Activated CD4-positive, alpha-beta T cell treated with anti-CD3 and anti-CD28 coated beads for 36 hours (primary cell): ENCODE measurements at regions not wholly inside any gene's neighbourhood (a gene's known extent, or its start where the extent isn't known, plus 50 kb on each side); places are given as distances from the start of the nearest gene placed in this dataset.
"Not testable (repeated sequence)": the region's sequence is repeated elsewhere in the genome, so short reads cannot be mapped to it uniquely, and the experiment has no call there.

ENCODE experiments used
- ATAC-seq: fragments of 200-7000 bp; cut with Tn5 transposase; one replicate; pipeline ENCODE4 v1.10.0; 2021; ENCODE audit warnings: mild to moderate bottlenecking, moderate library complexity
- CTCF ChIA-PET: fragments of 350-600 bp; sonication (Branson Sonifier 250); formaldehyde crosslinking; loops from one replicate; lab custom pipeline; 2021; ENCODE audit warnings: antibody characterized with exemption; lab: Charles Lee
- POLR2A ChIA-PET: fragments of 350-600 bp; sonication (Branson Sonifier 250); formaldehyde crosslinking; loops from one replicate; lab custom pipeline; 2021; ENCODE audit warnings: antibody characterized with exemption, inconsistent platforms; lab: Charles Lee
- DNase-seq: peaks from one replicate; pipeline ENCODE4 v3.0.0-alpha.2; 2020
- H3K27ac Mint-ChIP-seq: one replicate; pipeline ENCODE4 v1.8.0; 2021; ENCODE audit warnings: mixed read lengths
- H3K27me3 Mint-ChIP-seq: one replicate; pipeline ENCODE4 v1.8.0; 2021; ENCODE audit warnings: mixed read lengths
- H3K36me3 Mint-ChIP-seq: one replicate; pipeline ENCODE4 v1.8.0; 2021; ENCODE audit warnings: low read depth, mixed read lengths
- H3K4me1 Mint-ChIP-seq: one replicate; pipeline ENCODE4 v1.8.0; 2021; ENCODE audit warnings: mixed read lengths
- H3K4me3 Mint-ChIP-seq: one replicate; pipeline ENCODE4 v1.8.0; 2021; ENCODE audit warnings: mild to moderate bottlenecking, moderate library complexity, mixed read lengths
- H3K9me3 Mint-ChIP-seq: one replicate; pipeline ENCODE4 v1.8.0; 2021; ENCODE audit warnings: low read depth, mixed read lengths
- intact Hi-C, 2 experiments: fragments of 100-400 bp; cut with DNase I in 1 of 2; cut with micrococcal nuclease in 1 of 2; formaldehyde crosslinking; loops; one replicate each; pipeline versions ENCODE4 v1.14.2 to v1.15.1; 2022 to 2024; cut with DNase I, micrococcal nuclease

- peaks cover 39% of the 10 kb centered on the region for H3K4me1 Mint-ChIP-seq
- no peak for ATAC-seq
- H3K36me3 Mint-ChIP-seq = no peaks in the 10 kb centered on the region
- CTCF ChIA-PET = no interaction called here
- no peaks in the 10 kb centered on the region for H3K27me3 Mint-ChIP-seq
- no peak overlapping the region for H3K27ac Mint-ChIP-seq
- POLR2A ChIA-PET = no interaction called here
- no peak overlapping the region for H3K4me3 Mint-ChIP-seq
- peaks cover 1% of the 10 kb centered on the region for H3K9me3 Mint-ChIP-seq
- no peak for DNase-seq
- intact Hi-C loops = loop anchor here in 1 of 2 experiments (5.0 to 10.0 kb wide), 2 partner anchors 407 to 509 kb away; partner anchors contain the start of gene WDR1
These were observed 164.1 kb downstream of the DEFB131A start for GRCh38 chr4:9608300-9608699.

- intact Hi-C loops, H3K4me3 Mint-ChIP-seq, H3K9me3 Mint-ChIP-seq, H3K36me3 Mint-ChIP-seq, DNase-seq, POLR2A ChIA-PET, H3K27me3 Mint-ChIP-seq, CTCF ChIA-PET, ATAC-seq, H3K27ac Mint-ChIP-seq: not testable (repeated sequence)
- H3K4me1 Mint-ChIP-seq = peaks cover 20% of the 10 kb centered on the region
These were observed 166.1 kb downstream of the DEFB131A start for GRCh38 chr4:9610321-9610720.

- DNase-seq (no peak), ATAC-seq (no peak)
- no peak overlapping the region for H3K27ac Mint-ChIP-seq
- ChIA-PET CTCF (no interaction called here), POLR2A (no interaction called here)
- peaks cover 1% of the 10 kb centered on the region for H3K9me3 Mint-ChIP-seq
- intact Hi-C loops = no loop called here
- peaks cover 12% of the 10 kb centered on the region for H3K4me1 Mint-ChIP-seq
- H3K36me3 Mint-ChIP-seq = no peaks in the 10 kb centered on the region
- H3K27me3 Mint-ChIP-seq = no peaks in the 10 kb centered on the region
- H3K4me3 Mint-ChIP-seq = no peak overlapping the region
These were observed 166.9 kb downstream of the DEFB131A start for GRCh38 chr4:9611101-9611500.

GRCh38 chr4:9636411-9636810, 145.0 kb upstream of the DRD5 start:
- H3K27ac Mint-ChIP-seq, H3K27me3 Mint-ChIP-seq, ATAC-seq, H3K4me3 Mint-ChIP-seq, H3K36me3 Mint-ChIP-seq, DNase-seq, H3K4me1 Mint-ChIP-seq, CTCF ChIA-PET, intact Hi-C loops, H3K9me3 Mint-ChIP-seq: not testable (repeated sequence)
- POLR2A ChIA-PET = interaction anchor here (0.6 kb wide), 1 partner anchor 483 kb away, joined by 3 read pairs; no protein-coding TSS in a partner anchor

- H3K4me3 Mint-ChIP-seq, H3K4me1 Mint-ChIP-seq, CTCF ChIA-PET, POLR2A ChIA-PET, H3K9me3 Mint-ChIP-seq, H3K36me3 Mint-ChIP-seq, H3K27me3 Mint-ChIP-seq, H3K27ac Mint-ChIP-seq, ATAC-seq: not testable (repeated sequence)
- intact Hi-C loops = loop anchor here (1.0 kb wide), 1 partner anchor 127 kb away; no protein-coding TSS in a partner anchor
- DNase-seq = peak; percentile 31
These were observed 121.8 kb upstream of the DRD5 start for GRCh38 chr4:9659678-9660077.

- DNase-seq, H3K4me3 Mint-ChIP-seq, intact Hi-C loops, H3K36me3 Mint-ChIP-seq, ATAC-seq, CTCF ChIA-PET, POLR2A ChIA-PET, H3K27ac Mint-ChIP-seq, H3K4me1 Mint-ChIP-seq, H3K9me3 Mint-ChIP-seq, H3K27me3 Mint-ChIP-seq: not testable (repeated sequence)
These were observed 120.5 kb upstream of the DRD5 start for GRCh38 chr4:9660955-9661354.

- H3K36me3 Mint-ChIP-seq, H3K27ac Mint-ChIP-seq, H3K4me3 Mint-ChIP-seq, H3K9me3 Mint-ChIP-seq, H3K27me3 Mint-ChIP-seq, intact Hi-C loops, CTCF ChIA-PET, POLR2A ChIA-PET, DNase-seq, H3K4me1 Mint-ChIP-seq, ATAC-seq: not testable (repeated sequence)
These were observed 110.7 kb upstream of the DRD5 start for GRCh38 chr4:9670725-9671124.

GRCh38 chr4:9677357-9677756, 104.1 kb upstream of the DRD5 start:
- H3K9me3 Mint-ChIP-seq, H3K27me3 Mint-ChIP-seq, ATAC-seq, H3K4me1 Mint-ChIP-seq, DNase-seq, intact Hi-C loops, H3K36me3 Mint-ChIP-seq, POLR2A ChIA-PET, CTCF ChIA-PET, H3K4me3 Mint-ChIP-seq, H3K27ac Mint-ChIP-seq: not testable (repeated sequence)

GRCh38 chr4:9679704-9680478, 101.5 kb upstream of the DRD5 start:
- ATAC-seq = no peak
- ChIA-PET POLR2A (no interaction called here), CTCF (interaction anchor here (0.9 kb wide), 1 partner anchor 12 kb away, joined by 3 read pairs; no protein-coding TSS in a partner anchor)
- no peaks in the 10 kb centered on the region for H3K27me3 Mint-ChIP-seq
- no peak overlapping the region for H3K4me3 Mint-ChIP-seq
- no peaks in the 10 kb centered on the region for H3K9me3 Mint-ChIP-seq
- H3K4me1 Mint-ChIP-seq = no peaks in the 10 kb centered on the region
- DNase-seq = no peak
- intact Hi-C loops = no loop called here
- no peak overlapping the region for H3K27ac Mint-ChIP-seq
- H3K36me3 Mint-ChIP-seq = no peaks in the 10 kb centered on the region

- DNase-seq, H3K4me3 Mint-ChIP-seq, POLR2A ChIA-PET, H3K9me3 Mint-ChIP-seq, CTCF ChIA-PET, H3K27me3 Mint-ChIP-seq, H3K27ac Mint-ChIP-seq, ATAC-seq, intact Hi-C loops, H3K36me3 Mint-ChIP-seq, H3K4me1 Mint-ChIP-seq: not testable (repeated sequence)
These were observed 98.3 kb upstream of the DRD5 start for GRCh38 chr4:9683174-9683573.

- H3K36me3 Mint-ChIP-seq, H3K27ac Mint-ChIP-seq, ATAC-seq, CTCF ChIA-PET, H3K4me3 Mint-ChIP-seq, DNase-seq, POLR2A ChIA-PET, H3K4me1 Mint-ChIP-seq, intact Hi-C loops, H3K27me3 Mint-ChIP-seq, H3K9me3 Mint-ChIP-seq: not testable (repeated sequence)
These were observed 96.4 kb upstream of the DRD5 start for GRCh38 chr4:9685016-9685415.

GRCh38 chr4:9685692-9686091, 95.7 kb upstream of the DRD5 start:
- H3K4me1 Mint-ChIP-seq = peaks cover 2% of the 10 kb centered on the region
- ATAC-seq (no peak), DNase-seq (no peak)
- CTCF ChIA-PET = interaction anchor here (0.6 kb wide), 1 partner anchor 78 kb away, joined by 3 read pairs; no protein-coding TSS in a partner anchor
- H3K9me3 Mint-ChIP-seq = no peaks in the 10 kb centered on the region
- H3K36me3 Mint-ChIP-seq = no peaks in the 10 kb centered on the region
- H3K4me3 Mint-ChIP-seq = no peak overlapping the region
- POLR2A ChIA-PET = no interaction called here
- no peak overlapping the region for H3K27ac Mint-ChIP-seq
- intact Hi-C loops = no loop called here
- H3K27me3 Mint-ChIP-seq = no peaks in the 10 kb centered on the region
